ENCODE measurements at regions not wholly inside any gene's neighbourhood (a gene's known extent, or its start where the extent isn't known, plus 50 kb on each side); places are given as distances from the start of the nearest gene placed in this dataset.

GRCh38 chr21:16002874-16003466 lies 273.2 kb downstream of the USP25 start:
- TF ChIP-seq EZH2 (IDR thresholded peaks at IDR 0.05) (no peak), POLR2AphosphoS5 (IDR thresholded peaks at IDR 0.05; ENCODE audit: borderline replicate concordance, low read depth, low read length) (no peak), FOXP2 (optimal IDR thresholded peaks at IDR 0.05; ENCODE audit: control extremely low read depth, extremely low read length, insufficient read depth) (no peak)

Measured in SK-N-MC (cell line).